Adrenal gland (tissue), 2 donors: ENCODE measurements at regions not wholly inside any gene's neighbourhood (a gene's known extent, or its start where the extent isn't known, plus 50 kb on each side); places are given as distances from the start of the nearest gene placed in this dataset.

ENCODE experiments used
- small RNA-seq, 2 donors: library from RNA; depleted of rRNA; stranded (forward); fragments of <200 nt; gene quantifications; one replicate each; pipeline ENCODE3, GENCODE V24; 2016

Small RNA genes lying in the stretch of these regions (small RNA-seq; reads per million reads assigned to genes)
- gene AC138701.2 (0 reads per million in 2 donors), gene IGHD1OR15-1A (0 reads per million in 2 donors), gene IGHD2OR15-2A (0 reads per million in 2 donors), gene IGHD3OR15-3A (0 reads per million in 2 donors), gene IGHD4OR15-4A (0 reads per million in 2 donors), gene IGHD5OR15-5A (0 reads per million in 2 donors), gene RN7SL584P (0 reads per million in 2 donors), gene RNU6-978P (0 reads per million in 2 donors)
